Psoas muscle (tissue), 7 donors: ENCODE measurements at regions not wholly inside any gene's neighbourhood (a gene's known extent, or its start where the extent isn't known, plus 50 kb on each side); places are given as distances from the start of the nearest gene placed in this dataset.
"Not testable (repeated sequence)": the region's sequence is repeated elsewhere in the genome, so short reads cannot be mapped to it uniquely, and the experiment has no call there.

Source experiments
- ATAC-seq, 4 donors: fragments of 200-7000 bp; cut with Tn5 transposase; one replicate each; pipeline ENCODE4 v1.9.1; 2020; ENCODE audit warnings: moderate library complexity in 3 of 4, mild to moderate bottlenecking in 2 of 4
- DNase-seq, 2 donors: peaks; one replicate each; pipeline ENCODE4 v3.0.0-alpha.2; 2020
- H3K27ac ChIP-seq: fragments of 200-600 bp; one replicate; pipeline ENCODE4 v1.8.0; 2022
- H3K27me3 ChIP-seq, 3 donors: fragments of 200-600 bp in 1 of 3; one replicate each; pipeline versions ENCODE4 v1.6.1 to v1.8.0; 2013 to 2022; ENCODE audit warnings: low read length in 2 of 3, mild to moderate bottlenecking in 2 of 3, moderate library complexity in 1 of 3; ENCODE audit not compliant: insufficient read depth in 3 of 3
- H3K36me3 ChIP-seq, 2 donors: fragments of 200-600 bp in 1 of 2; one replicate each; pipeline versions ENCODE4 v1.6.1 to v1.8.0; 2013 to 2022; ENCODE audit warnings: low read depth in 1 of 2, mild to moderate bottlenecking in 1 of 2, moderate library complexity in 1 of 2; ENCODE audit not compliant: insufficient read depth in 1 of 2
- H3K4me1 ChIP-seq: fragments of 200-600 bp; one replicate; pipeline ENCODE4 v1.8.0; 2022
- H3K4me3 ChIP-seq: fragments of 200-600 bp; one replicate; pipeline ENCODE4 v1.8.0; 2022; ENCODE audit warnings: mild to moderate bottlenecking
- H3K9me3 ChIP-seq: fragments of 200-600 bp; one replicate; pipeline ENCODE4 v1.8.0; 2022
- CTCF ChIP-seq: fragments of 200-600 bp; IDR thresholded peaks from one replicate; pipeline ENCODE4 v1.8.0; 2022; ENCODE audit warnings: antibody characterized with exemption
- WGBS, 3 donors: extraction: QIAGEN DNeasy Blood & Tissue Kit; methylation state at CpG; one replicate each; pipeline versions ENCODE4 v1.1.6 to v1.1.7; 2013; 5-methylcytosine and 5-hydroxymethylcytosine counted together
- intact Hi-C, 2 donors: fragments of 100-400 bp; cut with DNase I; formaldehyde crosslinking; loops; one replicate each; pipeline versions ENCODE4 v1.11.0 to v1.14.2; 2022
- donor health status: healthy with polysubstance abuse.
- donor health status: DM: no; HTN: no; CAD: no; lungs with moderate emphysema.
- donor health status: Bipolar disorder and iron deficiency.
- donor health status: healthy.
- donor health status: DM: yes; HTN: yes; CAD: no.
- donor health status: DM: no; HTN: no; CAD: no.
- donor health status: DM: yes; HTN: yes; CAD: no.

DNA sequence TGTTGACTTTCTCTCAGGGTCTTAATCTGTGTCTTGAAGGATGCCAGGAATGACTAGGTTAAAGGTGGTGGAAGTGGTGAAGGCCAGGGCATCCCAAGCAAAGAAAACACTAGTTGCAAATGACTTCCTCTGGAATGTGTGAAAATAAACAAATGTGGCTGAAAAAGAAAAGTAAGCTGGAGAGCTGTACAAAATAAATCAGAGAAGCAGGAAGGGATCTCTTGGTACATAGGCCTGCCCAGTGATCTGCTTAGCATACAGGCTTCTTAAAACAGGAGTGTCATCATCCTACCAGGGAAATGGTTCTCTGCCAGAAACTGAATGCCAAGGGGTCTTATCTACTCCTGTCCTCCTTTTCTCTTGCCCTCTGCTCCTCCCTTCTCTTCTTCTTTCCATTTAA, 1616.0 kb downstream of the KHDRBS2 start:
- no peak for TF ChIP-seq CTCF
- no peak overlapping the region for H3K4me3 ChIP-seq
- H3K9me3 ChIP-seq: no peaks in the 10 kb centered on the region
- DNase-seq (no peak), ATAC-seq (no peak)
- no peak overlapping the region for H3K27ac ChIP-seq
- no peaks in the 10 kb centered on the region for H3K27me3 ChIP-seq
- H3K36me3 ChIP-seq: no peaks in the 10 kb centered on the region
- intact Hi-C loops: no loop called here
- no peaks in the 10 kb centered on the region for H3K4me1 ChIP-seq

- no peak overlapping the region for H3K4me3 ChIP-seq
- H3K4me1 ChIP-seq: no peaks in the 10 kb centered on the region
- intact Hi-C loops: no loop called here
- H3K27ac ChIP-seq: no peak overlapping the region
- ATAC-seq (no peak), DNase-seq (no peak)
- 36 to 55% (median 50%) methylated on average over 1 of the region's 1 CpG for WGBS, 3 donors
- TF ChIP-seq CTCF: no peak
- H3K27me3 ChIP-seq: no peaks in the 10 kb centered on the region
- no peaks in the 10 kb centered on the region for H3K36me3 ChIP-seq
- no peaks in the 10 kb centered on the region for H3K9me3 ChIP-seq
Measured at GRCh38 chr6:60668428-60668827, 1617.6 kb downstream of the KHDRBS2 start.

DNA sequence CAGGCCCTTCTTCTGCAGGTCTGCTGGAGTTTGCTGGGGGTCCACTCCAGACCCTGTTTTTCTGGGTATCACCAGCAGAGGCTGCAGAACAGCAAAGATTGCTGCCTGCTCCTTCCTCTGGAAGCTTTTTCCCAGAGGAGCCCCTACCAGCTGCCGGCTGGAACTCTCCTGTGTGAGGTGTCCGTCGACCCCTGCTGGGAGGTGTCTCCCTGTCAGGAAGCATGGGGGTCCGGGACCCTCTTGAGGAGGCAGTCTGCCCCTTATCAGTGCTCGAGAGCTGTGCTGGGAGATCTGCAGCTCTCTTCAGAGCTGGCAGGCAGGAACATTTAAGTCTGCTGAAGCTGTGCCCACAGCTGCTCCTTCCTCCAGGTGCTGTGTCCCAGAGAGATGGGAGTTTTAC, 1622.8 kb downstream of the KHDRBS2 start:
- H3K27me3 ChIP-seq, intact Hi-C loops, H3K36me3 ChIP-seq, H3K9me3 ChIP-seq, H3K4me1 ChIP-seq, H3K4me3 ChIP-seq, DNase-seq, H3K27ac ChIP-seq, ATAC-seq: not testable (repeated sequence)
- WGBS, 3 donors: 57 to 79% (median 71%) methylated on average over 5 of the region's 5 CpGs

GRCh38 chr6:60643870-60644269, 1642.2 kb downstream of the KHDRBS2 start:
- DNase-seq (no peak), ATAC-seq (no peak)
- no peaks in the 10 kb centered on the region for H3K36me3 ChIP-seq
- no peak overlapping the region for H3K27ac ChIP-seq
- intact Hi-C loops: no loop called here
- no peaks in the 10 kb centered on the region for H3K27me3 ChIP-seq
- no peaks in the 10 kb centered on the region for H3K4me1 ChIP-seq
- H3K9me3 ChIP-seq: peaks cover 4% of the 10 kb centered on the region
- WGBS, 3 donors: 71 to 92% (median 83%) methylated on average over 1 of the region's 1 CpG
- no peak for TF ChIP-seq CTCF
- no peak overlapping the region for H3K4me3 ChIP-seq

GRCh38 chr6:60639185-60639584, 1646.8 kb downstream of the KHDRBS2 start:
- H3K27ac ChIP-seq, H3K36me3 ChIP-seq, DNase-seq, H3K9me3 ChIP-seq, ATAC-seq, intact Hi-C loops, H3K4me1 ChIP-seq, H3K4me3 ChIP-seq, H3K27me3 ChIP-seq: not testable (repeated sequence)
